Progenitor cell of endocrine pancreas (in vitro differentiated cells): ENCODE measurements at regions not wholly inside any gene's neighbourhood (a gene's known extent, or its start where the extent isn't known, plus 50 kb on each side); places are given as distances from the start of the nearest gene placed in this dataset.
A peak's percentile ranks its signal among the peaks of the same experiment; 100 is the strongest.

ENCODE experiments used
- DNase-seq: peaks from one replicate; pipeline ENCODE4 v3.0.0; 2021; ENCODE audit warnings: low spot score; ENCODE audit not compliant: unreplicated experiment
- H3K27ac Mint-ChIP-seq: 2 replicates; pipeline ENCODE4 v1.8.0; 2021; ENCODE audit warnings: mild to moderate bottlenecking, moderate library complexity, mixed read lengths
- H3K27me3 Mint-ChIP-seq: 2 replicates; pipeline ENCODE4 v1.8.0; 2021; ENCODE audit warnings: mixed read lengths
- H3K36me3 Mint-ChIP-seq: 2 replicates; pipeline ENCODE4 v1.8.0; 2022; ENCODE audit warnings: mixed read lengths; ENCODE audit not compliant: insufficient read depth
- H3K4me1 Mint-ChIP-seq: 2 replicates; pipeline ENCODE4 v1.8.0; 2021; ENCODE audit warnings: low read depth, mixed read lengths
- H3K4me3 Mint-ChIP-seq: 2 replicates; pipeline ENCODE4 v1.8.0; 2021; ENCODE audit warnings: low read depth, mild to moderate bottlenecking, moderate library complexity, mixed read lengths
- H3K9me3 Mint-ChIP-seq: 2 replicates; pipeline ENCODE4 v1.8.0; 2021; ENCODE audit warnings: low read depth, mixed read lengths
- CTCF ChIP-seq: fragments of 200-600 bp; sonication (generic); IDR thresholded peaks from one replicate; pipeline ENCODE4 v1.5.0; 2021; ENCODE audit warnings: antibody characterized with exemption, mild to moderate bottlenecking; ENCODE audit not compliant: unreplicated experiment

GRCh38 chr4:126395664-126396063 lies 1080.9 kb downstream of the FAT4 start:
- H3K27ac Mint-ChIP-seq, result no peak overlapping the region

GRCh38 chr4:126396121-126396520 lies 1081.4 kb downstream of the FAT4 start:
- H3K9me3 Mint-ChIP-seq, result no peaks in the 10 kb centered on the region

More at GRCh38 chr4:126395664-126396063, 1080.9 kb downstream of the FAT4 start:
- no peak for TF ChIP-seq CTCF
- Mint-ChIP-seq H3K4me1 (no peaks in the 10 kb centered on the region), H3K27me3 (no peaks in the 10 kb centered on the region), H3K36me3 (no peaks in the 10 kb centered on the region), H3K4me3 (no peak overlapping the region), H3K9me3 (no peaks in the 10 kb centered on the region)
- no peak for DNase-seq

GRCh38 chr4:126396703-126397102 lies 1081.9 kb downstream of the FAT4 start:
- Mint-ChIP-seq H3K9me3 (no peaks in the 10 kb centered on the region), H3K27ac (no peak overlapping the region), H3K27me3 (no peaks in the 10 kb centered on the region), H3K4me3 (no peak overlapping the region), H3K36me3 (no peaks in the 10 kb centered on the region), H3K4me1 (no peaks in the 10 kb centered on the region)
- no peak for TF ChIP-seq CTCF
- DNase-seq, result no peak

More at GRCh38 chr4:126396121-126396520, 1081.4 kb downstream of the FAT4 start:
- DNase-seq, result no peak
- Mint-ChIP-seq H3K27ac (no peak overlapping the region), H3K36me3 (no peaks in the 10 kb centered on the region), H3K4me3 (no peak overlapping the region), H3K4me1 (no peaks in the 10 kb centered on the region), H3K27me3 (no peaks in the 10 kb centered on the region)
- no peak for TF ChIP-seq CTCF

GRCh38 chr4:126404549-126404948 lies 1089.8 kb downstream of the FAT4 start:
- Mint-ChIP-seq H3K27me3 (no peaks in the 10 kb centered on the region), H3K27ac (no peak overlapping the region), H3K4me1 (no peaks in the 10 kb centered on the region), H3K36me3 (no peaks in the 10 kb centered on the region), H3K4me3 (no peak overlapping the region), H3K9me3 (peaks cover 9% of the 10 kb centered on the region)
- TF ChIP-seq CTCF, result no peak
- no peak for DNase-seq

- peaks cover 9% of the 10 kb centered on the region for H3K9me3 Mint-ChIP-seq
- no peak for DNase-seq
- H3K4me3 Mint-ChIP-seq, result no peak overlapping the region
- H3K27me3 Mint-ChIP-seq, result no peaks in the 10 kb centered on the region
- no peak overlapping the region for H3K27ac Mint-ChIP-seq
- no peaks in the 10 kb centered on the region for H3K4me1 Mint-ChIP-seq
- no peaks in the 10 kb centered on the region for H3K36me3 Mint-ChIP-seq
- peak; percentile 55 for TF ChIP-seq CTCF
Measured at GRCh38 chr4:126405369-126405982, 1090.7 kb downstream of the FAT4 start.
